Natural killer cell treated with Interleukin-12 subunit alpha and Interleukin-12 subunit beta and Interleukin-15 and Interleukin-18, amount 100 ng/mL, for 72 hours (primary cell): ENCODE measurements at regions not wholly inside any gene's neighbourhood (a gene's known extent, or its start where the extent isn't known, plus 50 kb on each side); places are given as distances from the start of the nearest gene placed in this dataset.
"Not testable (repeated sequence)": the region's sequence is repeated elsewhere in the genome, so short reads cannot be mapped to it uniquely, and the experiment has no call there.

Experiments
- ATAC-seq, 2 donors: fragments of 150-1000 bp; cut with Tn5 transposase in 1 of 2; sonication (Bioruptor Pico), chemical (Tn5 transposase) in 1 of 2; 2 replicates each; pipeline ENCODE4 v1.10.0; 2021
- DNase-seq: peaks from one replicate; pipeline ENCODE4 v3.0.0; 2022; ENCODE audit warnings: low spot score
- H3K27ac Mint-ChIP-seq, 2 donors: 1 replicate in 1 of 2; 2 replicates in 1 of 2; pipeline ENCODE4 v1.8.0; 2022; ENCODE audit warnings: mixed read lengths in 2 of 2, mild to moderate bottlenecking in 1 of 2, moderate library complexity in 1 of 2
- H3K27me3 Mint-ChIP-seq, 2 donors: 1 replicate in 1 of 2; 2 replicates in 1 of 2; pipeline ENCODE4 v1.8.0; 2022; ENCODE audit warnings: mixed read lengths in 2 of 2
- H3K36me3 Mint-ChIP-seq: one replicate; pipeline ENCODE4 v1.8.0; 2022; ENCODE audit warnings: mixed read lengths
- H3K4me1 Mint-ChIP-seq, 2 donors: 1 replicate in 1 of 2; 2 replicates in 1 of 2; pipeline ENCODE4 v1.8.0; 2022; ENCODE audit warnings: low read depth in 2 of 2, mixed read lengths in 2 of 2, mild to moderate bottlenecking in 1 of 2
- H3K4me3 Mint-ChIP-seq: one replicate; pipeline ENCODE4 v1.8.0; 2022; ENCODE audit warnings: mixed read lengths
- H3K9me3 Mint-ChIP-seq: 2 replicates; pipeline ENCODE4 v1.8.0; 2022; ENCODE audit warnings: mixed read lengths

DNA sequence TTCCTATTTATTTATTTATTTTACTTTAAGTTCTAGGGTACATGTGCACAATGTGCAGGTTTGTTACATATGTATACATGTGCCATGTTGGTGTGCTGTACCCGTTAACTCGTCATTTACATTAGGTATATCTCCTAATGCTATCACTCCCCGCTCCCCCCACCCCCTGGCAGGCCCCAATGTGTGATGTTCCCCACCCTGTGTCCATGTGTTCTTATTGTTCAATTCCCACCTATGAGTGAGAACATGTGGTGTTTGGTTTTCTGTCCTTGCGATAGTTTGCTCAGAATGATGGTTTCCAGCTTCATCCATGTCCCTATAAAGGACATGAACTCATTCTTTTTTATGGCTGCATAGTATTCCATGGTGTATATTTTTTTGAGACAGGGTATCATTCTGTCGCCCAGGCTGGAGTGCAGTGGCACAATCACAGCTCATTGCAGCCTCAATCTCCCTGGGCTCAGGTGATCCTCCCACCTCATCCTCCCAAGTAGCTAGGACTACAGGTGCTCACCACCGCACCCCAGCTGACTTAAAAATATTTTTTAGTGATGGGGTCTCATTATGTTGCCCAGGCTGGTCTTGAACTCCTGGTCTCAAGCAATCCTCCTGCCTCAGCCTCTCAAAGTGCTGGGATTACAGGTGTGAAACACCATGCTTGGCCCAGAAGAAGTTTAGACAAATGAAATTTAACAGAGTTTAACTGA lies 140.6 kb downstream of the NPIPB5 start:
- H3K4me3 Mint-ChIP-seq, H3K36me3 Mint-ChIP-seq, ATAC-seq, H3K27ac Mint-ChIP-seq, H3K9me3 Mint-ChIP-seq, H3K4me1 Mint-ChIP-seq, DNase-seq: not testable (repeated sequence)
- peaks cover 2 to 14% of the 10 kb centered on the region in 2 donors for H3K27me3 Mint-ChIP-seq

DNA sequence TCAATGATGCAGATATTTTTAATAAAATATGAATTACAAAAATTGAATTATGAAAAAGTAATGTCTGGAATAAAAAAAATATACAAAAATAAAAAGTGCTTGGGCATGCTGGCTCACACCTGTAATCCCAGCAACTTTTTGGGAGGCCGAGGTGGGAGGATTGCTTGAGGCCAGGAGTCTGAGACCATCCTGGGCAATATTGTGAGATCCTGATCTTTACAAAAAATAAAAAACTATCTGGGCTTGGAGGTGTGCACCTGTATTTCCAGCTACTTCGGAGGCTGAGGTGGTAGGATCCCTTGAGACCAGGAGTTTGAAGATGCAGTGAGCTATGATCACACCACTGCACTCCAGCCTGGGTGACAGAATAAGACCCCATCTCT lies 141.8 kb downstream of the NPIPB5 start:
- Mint-ChIP-seq H3K36me3 (no peaks in the 10 kb centered on the region), H3K27ac (no peak overlapping the region), H3K9me3 (no peaks in the 10 kb centered on the region), H3K4me1 (no peaks in the 10 kb centered on the region), H3K4me3 (no peak overlapping the region), H3K27me3 (peaks cover 2 to 14% of the 10 kb centered on the region in 2 donors)
- DNase-seq: no peak
- no peak for ATAC-seq

DNA sequence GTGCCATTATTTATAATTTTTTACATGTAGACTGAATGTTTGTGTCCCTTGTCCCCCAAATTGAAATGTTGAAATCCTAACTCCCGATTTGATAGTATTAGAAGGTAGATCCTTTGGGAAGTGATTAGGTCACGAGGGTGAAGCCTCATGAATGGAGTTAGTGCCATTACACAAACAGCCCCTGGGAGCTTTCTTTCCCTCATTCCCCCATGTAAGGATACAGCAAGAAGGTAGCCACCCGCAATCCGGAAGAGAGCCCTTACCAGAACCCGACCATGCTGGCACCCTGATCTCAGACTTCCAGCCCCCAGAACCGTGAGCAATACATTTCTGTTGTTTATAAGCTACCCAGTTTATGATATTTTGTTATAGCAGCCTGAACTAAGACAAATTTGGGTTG lies 143.2 kb downstream of the NPIPB5 start:
- Mint-ChIP-seq H3K9me3 (no peaks in the 10 kb centered on the region), H3K27ac (no peak overlapping the region), H3K4me3 (no peak overlapping the region), H3K27me3 (peaks cover 2 to 14% of the 10 kb centered on the region in 2 donors), H3K36me3 (no peaks in the 10 kb centered on the region), H3K4me1 (no peaks in the 10 kb centered on the region)
- no peak for ATAC-seq
- no peak for DNase-seq

DNA sequence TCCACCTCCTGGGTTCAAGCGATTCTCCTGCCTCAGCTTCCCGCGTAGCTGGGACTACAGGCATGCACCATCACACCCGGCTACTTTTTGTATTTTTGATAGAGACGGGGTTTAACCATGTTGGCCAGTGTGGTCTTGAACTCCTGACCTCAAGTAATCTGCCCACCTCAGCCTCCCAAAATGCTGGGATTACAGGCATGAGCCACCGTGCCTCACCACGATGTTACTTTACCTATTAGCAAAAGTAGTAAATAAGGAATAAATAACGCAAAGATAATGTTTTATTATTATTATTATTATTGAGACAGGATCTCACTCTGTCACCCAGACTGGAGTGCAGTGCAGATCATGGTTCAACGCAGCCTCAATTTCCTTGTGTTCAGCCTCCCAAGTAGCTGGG lies 145.9 kb downstream of the NPIPB5 start:
- H3K4me1 Mint-ChIP-seq, H3K4me3 Mint-ChIP-seq, ATAC-seq, H3K27ac Mint-ChIP-seq, H3K36me3 Mint-ChIP-seq, H3K9me3 Mint-ChIP-seq: not testable (repeated sequence)
- DNase-seq: peak; percentile 16
- H3K27me3 Mint-ChIP-seq: peaks cover 2 to 14% of the 10 kb centered on the region in 2 donors

DNA sequence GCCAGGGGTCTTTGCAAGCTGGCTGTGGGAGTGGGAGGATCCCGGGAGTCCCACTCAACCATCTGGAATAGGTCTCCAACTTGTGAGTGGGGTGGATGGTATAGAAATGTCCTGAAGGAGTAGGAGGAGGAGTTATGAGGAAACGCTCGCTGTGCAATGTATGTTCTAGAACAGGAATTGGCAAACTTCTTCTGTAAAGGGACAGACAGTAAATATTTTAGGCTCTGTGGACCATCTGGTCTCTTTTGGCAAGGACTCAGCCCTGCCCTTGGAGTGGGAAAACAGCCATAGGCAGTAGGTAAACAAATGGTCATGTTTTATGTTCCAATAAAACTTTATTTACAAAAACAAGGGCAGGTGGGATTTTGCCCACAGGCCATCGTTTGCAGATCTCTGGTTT lies 149.2 kb downstream of the NPIPB5 start:
- Mint-ChIP-seq H3K9me3 (no peaks in the 10 kb centered on the region), H3K4me1 (no peaks in the 10 kb centered on the region), H3K27ac (no peak overlapping the region), H3K4me3 (no peak overlapping the region), H3K27me3 (no peaks in the 10 kb centered on the region), H3K36me3 (no peaks in the 10 kb centered on the region)
- ATAC-seq: no peak
- DNase-seq: peak; percentile 2

DNA sequence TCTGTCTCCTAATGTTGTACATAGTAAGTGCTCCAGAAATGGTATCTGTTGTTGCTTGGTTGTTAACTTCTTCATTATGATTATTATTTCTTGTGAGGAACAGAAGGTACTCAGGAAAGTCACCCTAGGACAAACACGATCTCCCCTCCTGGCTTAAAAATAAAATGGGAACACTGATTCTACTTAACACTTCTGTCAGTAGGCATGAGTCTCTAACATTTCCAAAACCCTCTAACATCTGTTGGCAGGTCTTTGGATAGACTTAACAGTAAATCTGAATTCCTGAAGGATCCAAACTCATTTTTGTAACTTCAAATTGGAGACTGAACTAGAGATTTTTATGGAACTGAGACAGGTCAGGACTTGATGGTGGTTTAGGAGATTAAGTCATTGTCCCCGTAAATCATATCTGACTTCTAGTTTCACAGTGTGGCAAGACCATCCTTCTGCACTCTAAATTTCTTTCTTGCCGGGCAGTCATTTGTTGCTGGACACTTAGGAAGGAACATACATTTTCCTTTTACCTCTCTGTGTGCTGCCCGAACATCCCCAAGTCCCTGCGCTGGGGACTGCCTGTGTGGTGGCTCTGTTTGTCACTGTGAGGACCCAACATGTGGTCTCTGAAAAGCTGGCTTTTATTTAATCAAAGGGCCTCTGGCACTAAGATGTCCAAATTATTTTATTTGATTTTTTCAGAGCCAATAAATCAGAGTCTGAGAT lies 149.9 kb downstream of the NPIPB5 start:
- Mint-ChIP-seq H3K9me3 (no peaks in the 10 kb centered on the region), H3K4me1 (no peaks in the 10 kb centered on the region), H3K4me3 (no peak overlapping the region), H3K27me3 (no peaks in the 10 kb centered on the region), H3K27ac (no peak overlapping the region), H3K36me3 (no peaks in the 10 kb centered on the region)
- ATAC-seq (no peak), DNase-seq (peak; percentile 44)

DNA sequence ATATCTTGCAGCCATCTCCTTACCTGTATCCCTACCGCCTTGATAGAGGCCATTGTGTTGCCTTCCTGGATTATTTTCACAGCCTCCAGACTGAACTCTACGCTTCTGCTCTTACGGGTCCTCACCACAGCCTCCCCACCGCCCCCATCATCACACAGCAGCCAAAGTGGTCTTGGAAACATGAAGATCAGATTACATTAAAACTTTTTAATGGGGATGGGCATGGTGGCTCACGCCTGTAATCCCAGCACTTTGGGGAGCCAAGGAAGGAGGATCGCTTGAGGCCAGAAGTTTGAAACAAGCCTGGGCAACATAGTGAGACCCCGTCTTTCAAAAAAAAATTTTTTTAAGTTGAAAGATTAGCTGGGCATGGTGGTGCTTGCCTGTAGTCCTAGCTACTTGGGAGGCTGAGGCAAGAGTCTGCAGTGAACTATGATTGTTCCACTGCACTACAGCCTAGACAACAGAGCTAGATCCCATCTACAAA lies 150.5 kb downstream of the NPIPB5 start:
- Mint-ChIP-seq H3K9me3 (no peaks in the 10 kb centered on the region), H3K4me3 (no peak overlapping the region), H3K27ac (no peak overlapping the region), H3K4me1 (no peaks in the 10 kb centered on the region), H3K36me3 (no peaks in the 10 kb centered on the region), H3K27me3 (no peaks in the 10 kb centered on the region)
- peak; percentile 34 for DNase-seq
- ATAC-seq: no peak

DNA sequence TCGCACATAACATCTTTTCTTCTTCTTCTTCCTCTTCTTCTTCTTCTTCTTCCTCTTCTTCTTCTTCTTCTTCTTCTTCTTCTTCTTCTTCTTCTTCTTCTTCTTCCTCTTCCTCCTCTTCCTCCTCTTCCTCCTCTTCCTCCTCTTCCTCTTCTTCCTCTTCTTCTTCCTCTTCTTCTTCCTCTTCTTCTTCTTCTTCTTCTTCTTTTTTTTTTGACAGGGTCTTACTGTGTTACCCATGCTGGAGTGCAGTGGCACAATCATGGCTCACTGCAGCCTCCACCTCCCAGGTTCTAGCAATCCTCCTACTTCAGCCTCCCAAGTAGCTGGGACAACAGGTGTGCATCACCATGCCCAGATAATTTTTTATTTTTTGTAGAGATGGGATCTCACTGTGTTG lies 151.0 kb upstream of the HS3ST2 start:
- H3K27me3 Mint-ChIP-seq, H3K4me1 Mint-ChIP-seq, H3K4me3 Mint-ChIP-seq, DNase-seq, H3K9me3 Mint-ChIP-seq, ATAC-seq, H3K36me3 Mint-ChIP-seq, H3K27ac Mint-ChIP-seq: not testable (repeated sequence)

DNA sequence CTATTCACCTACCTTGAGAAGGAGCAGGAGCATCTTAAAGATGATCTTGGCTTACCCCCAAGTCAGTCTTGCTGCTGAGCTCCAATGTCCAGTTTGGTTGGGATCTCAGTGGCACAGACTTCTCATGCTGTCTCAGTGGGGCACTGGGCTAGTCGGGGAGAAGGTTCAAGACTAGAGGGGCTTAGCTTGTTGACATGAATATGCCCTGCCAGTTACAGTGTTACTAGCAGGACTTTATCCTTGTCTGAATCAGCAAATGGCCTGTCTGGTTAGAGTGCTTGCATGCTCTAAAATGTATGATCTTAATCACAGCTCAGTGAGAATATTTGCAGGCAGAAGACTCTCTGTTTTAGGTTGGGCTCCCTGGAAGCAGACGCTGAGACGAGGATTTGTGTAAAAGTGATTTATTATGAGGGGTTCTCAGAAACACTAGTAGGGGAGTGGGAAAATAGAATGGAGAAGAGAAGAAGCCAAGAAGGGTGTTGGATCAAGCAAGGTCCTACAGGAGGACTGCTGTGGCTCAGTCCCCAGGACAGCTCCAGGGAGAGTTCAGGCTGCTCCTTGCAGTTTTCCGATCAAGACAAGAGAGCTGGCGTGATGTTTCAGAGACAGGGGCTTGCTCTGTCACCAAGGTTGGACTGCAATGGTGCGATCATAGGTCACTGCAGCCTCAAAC lies 150.4 kb upstream of the HS3ST2 start:
- no peak overlapping the region for H3K27ac Mint-ChIP-seq
- no peaks in the 10 kb centered on the region for H3K27me3 Mint-ChIP-seq
- DNase-seq: no peak
- no peaks in the 10 kb centered on the region for H3K36me3 Mint-ChIP-seq
- no peak for ATAC-seq
- H3K9me3 Mint-ChIP-seq: no peaks in the 10 kb centered on the region
- no peaks in the 10 kb centered on the region for H3K4me1 Mint-ChIP-seq
- no peak overlapping the region for H3K4me3 Mint-ChIP-seq

DNA sequence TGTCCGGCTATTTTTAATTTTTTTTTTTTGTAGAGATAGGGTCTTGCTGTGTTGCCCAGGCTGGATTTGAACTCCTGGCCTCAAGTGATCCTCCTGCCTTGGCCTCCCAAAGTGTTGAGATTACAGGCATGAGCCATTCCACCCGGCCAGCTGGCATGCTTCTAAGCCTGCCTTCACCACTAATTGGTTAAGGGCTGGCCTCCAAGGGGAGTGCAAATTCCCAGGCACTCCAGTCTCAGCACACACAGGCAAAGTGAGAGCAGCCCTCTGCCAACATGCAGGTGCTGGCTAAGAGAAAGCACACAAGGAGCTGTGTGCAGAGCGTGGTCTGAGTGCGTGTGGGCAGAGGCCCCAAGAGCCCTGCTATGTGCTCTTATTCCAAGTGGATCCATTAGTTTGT lies 149.8 kb upstream of the HS3ST2 start:
- H3K36me3 Mint-ChIP-seq: no peaks in the 10 kb centered on the region
- peak in 1 of 2 donors; percentile 4 for ATAC-seq
- H3K4me3 Mint-ChIP-seq: no peak overlapping the region
- no peaks in the 10 kb centered on the region for H3K27me3 Mint-ChIP-seq
- no peaks in the 10 kb centered on the region for H3K4me1 Mint-ChIP-seq
- no peaks in the 10 kb centered on the region for H3K9me3 Mint-ChIP-seq
- H3K27ac Mint-ChIP-seq: no peak overlapping the region
- DNase-seq: no peak

DNA sequence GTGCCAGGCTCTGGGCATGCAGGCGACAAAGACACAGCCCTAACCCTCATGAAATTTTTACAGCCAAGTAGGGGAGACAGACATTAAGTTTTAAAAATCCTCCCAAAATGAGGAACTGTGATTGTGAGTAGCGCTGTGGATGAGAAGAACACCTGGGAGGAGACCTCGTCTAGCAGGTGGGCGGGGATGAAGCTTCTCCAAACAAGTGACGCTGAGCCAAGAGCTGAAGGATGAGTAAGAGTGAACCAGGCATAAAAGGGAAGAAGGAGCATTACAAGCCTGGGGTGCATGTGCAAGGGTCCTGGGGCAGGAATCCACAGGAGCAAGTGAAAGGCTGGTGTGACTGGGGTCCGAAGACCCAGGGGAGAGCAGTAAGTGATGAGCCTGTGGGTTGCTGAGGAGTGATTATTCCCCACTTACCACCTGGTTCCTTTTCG lies 149.4 kb upstream of the HS3ST2 start:
- no peaks in the 10 kb centered on the region for H3K27me3 Mint-ChIP-seq
- ATAC-seq: no peak
- H3K4me3 Mint-ChIP-seq: no peak overlapping the region
- no peak for DNase-seq
- no peaks in the 10 kb centered on the region for H3K36me3 Mint-ChIP-seq
- no peak overlapping the region for H3K27ac Mint-ChIP-seq
- H3K4me1 Mint-ChIP-seq: no peaks in the 10 kb centered on the region
- no peaks in the 10 kb centered on the region for H3K9me3 Mint-ChIP-seq

DNA sequence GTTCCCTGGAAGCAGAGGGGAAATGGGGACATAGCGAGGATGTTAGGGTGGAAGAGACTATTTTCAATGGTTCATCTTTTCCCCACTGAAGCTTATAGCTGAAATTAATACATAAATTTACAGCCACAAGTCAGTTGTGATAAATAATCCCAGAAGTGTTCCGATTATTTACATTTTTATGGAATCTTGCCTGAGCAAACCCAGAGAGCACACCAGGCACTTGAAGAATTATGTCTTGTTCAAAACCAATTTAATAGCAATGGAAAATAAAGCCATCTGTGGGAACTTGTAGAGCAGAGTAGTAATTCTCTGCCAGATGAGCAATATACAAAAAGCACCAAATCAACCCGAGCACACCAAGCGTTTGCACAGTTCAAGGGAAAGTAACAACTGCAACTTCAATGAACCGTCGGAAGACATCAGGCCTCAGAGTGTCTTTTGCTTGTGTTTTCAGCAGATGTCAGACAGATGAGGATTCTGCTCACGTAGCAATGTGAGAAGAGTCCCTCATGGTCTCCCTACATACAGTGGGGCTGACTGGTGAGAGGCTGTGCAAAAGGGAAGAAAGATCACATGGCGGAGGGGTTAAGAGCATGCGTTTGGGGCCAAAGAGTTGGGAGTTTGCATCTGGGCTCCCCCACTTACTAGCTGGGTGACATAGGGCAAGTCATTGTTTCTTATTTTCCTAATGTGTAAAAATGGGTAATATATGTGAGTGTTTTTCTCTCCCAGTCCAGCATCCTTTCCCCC lies 148.7 kb upstream of the HS3ST2 start:
- ATAC-seq (no peak), DNase-seq (no peak)
- Mint-ChIP-seq H3K27ac (no peak overlapping the region), H3K4me3 (no peak overlapping the region), H3K36me3 (no peaks in the 10 kb centered on the region), H3K27me3 (no peaks in the 10 kb centered on the region), H3K9me3 (no peaks in the 10 kb centered on the region), H3K4me1 (no peaks in the 10 kb centered on the region)

DNA sequence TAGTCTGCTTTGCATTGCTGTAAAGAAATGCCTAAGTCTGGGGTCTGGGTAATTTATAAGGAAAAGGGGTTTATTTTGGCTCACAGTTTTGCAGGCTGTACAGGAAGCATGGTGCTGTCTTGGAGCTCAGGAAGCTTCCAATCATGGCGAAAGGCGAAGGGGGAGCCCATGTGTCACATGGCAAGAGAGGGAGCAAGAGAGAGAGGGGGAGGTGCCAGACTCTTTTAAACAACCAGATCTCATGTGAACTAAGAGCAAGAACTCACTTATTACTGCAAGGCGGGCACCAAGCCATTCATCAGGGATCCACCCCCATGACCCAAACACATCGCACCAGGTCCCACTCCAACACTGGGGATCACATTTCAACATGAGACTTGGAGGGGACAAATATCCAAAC lies 148.2 kb upstream of the HS3ST2 start:
- Mint-ChIP-seq H3K27ac (no peak overlapping the region), H3K27me3 (no peaks in the 10 kb centered on the region), H3K4me3 (no peak overlapping the region), H3K4me1 (no peaks in the 10 kb centered on the region), H3K9me3 (no peaks in the 10 kb centered on the region), H3K36me3 (no peaks in the 10 kb centered on the region)
- ATAC-seq (no peak), DNase-seq (no peak)

DNA sequence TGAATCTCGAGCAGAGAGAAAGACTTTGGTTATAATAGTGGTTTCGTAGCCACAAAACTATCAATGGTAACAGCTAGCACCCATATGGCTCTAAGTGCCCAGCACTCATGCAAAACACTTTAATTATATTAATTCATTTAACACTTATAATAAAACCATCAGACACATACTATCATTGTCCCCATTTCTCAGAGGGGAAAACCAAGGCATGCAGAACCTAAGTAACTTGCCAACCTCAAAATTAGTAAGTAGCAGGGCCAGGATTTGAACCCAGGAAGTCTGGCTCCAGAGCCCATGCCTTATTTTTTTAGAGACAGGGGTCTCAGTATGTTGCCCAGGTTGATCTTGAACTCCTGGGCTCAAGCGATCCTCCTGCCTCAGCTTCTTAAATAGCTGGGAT lies 145.6 kb upstream of the HS3ST2 start:
- Mint-ChIP-seq H3K27me3 (no peaks in the 10 kb centered on the region), H3K9me3 (no peaks in the 10 kb centered on the region), H3K4me3 (no peak overlapping the region), H3K36me3 (no peaks in the 10 kb centered on the region), H3K4me1 (no peaks in the 10 kb centered on the region), H3K27ac (no peak overlapping the region)
- no peak for ATAC-seq
- DNase-seq: no peak
